Muscle layer of duodenum (tissue), 2 donors: ENCODE measurements at regions not wholly inside any gene's neighbourhood (a gene's known extent, or its start where the extent isn't known, plus 50 kb on each side); places are given as distances from the start of the nearest gene placed in this dataset.

Experiments
- H3K27ac ChIP-seq: one replicate; pipeline ENCODE4 v1.7.0; 2013; ENCODE audit warnings: mild to moderate bottlenecking, low read length
- H3K27me3 ChIP-seq: one replicate; pipeline ENCODE4 v1.7.0; 2013; ENCODE audit warnings: low read depth, mild to moderate bottlenecking, control low read depth, low read length
- H3K36me3 ChIP-seq, 2 donors: one replicate each; pipeline ENCODE4 v1.7.0; 2013; ENCODE audit warnings: low read length in 2 of 2, control low read depth in 1 of 2, mild to moderate bottlenecking in 1 of 2; ENCODE audit not compliant: insufficient read depth in 2 of 2, control insufficient read depth in 1 of 2
- H3K4me1 ChIP-seq, 2 donors: one replicate each; pipeline ENCODE4 v1.7.0; 2013; ENCODE audit warnings: low read length in 2 of 2, mild to moderate bottlenecking in 2 of 2, control low read depth in 1 of 2, moderate library complexity in 1 of 2; ENCODE audit not compliant: insufficient read depth in 2 of 2, control insufficient read depth in 1 of 2
- H3K4me3 ChIP-seq, 2 donors: one replicate each; pipeline ENCODE4 v1.7.0; 2013; ENCODE audit warnings: low read length in 2 of 2, low read depth in 1 of 2, mild to moderate bottlenecking in 1 of 2
- H3K9me3 ChIP-seq, 2 donors: one replicate each; pipeline ENCODE4 v1.7.0; 2013; ENCODE audit warnings: low read length in 2 of 2, control low read depth in 1 of 2, mild to moderate bottlenecking in 1 of 2; ENCODE audit not compliant: control insufficient read depth in 1 of 2
- donor health status: healthy.

DNA sequence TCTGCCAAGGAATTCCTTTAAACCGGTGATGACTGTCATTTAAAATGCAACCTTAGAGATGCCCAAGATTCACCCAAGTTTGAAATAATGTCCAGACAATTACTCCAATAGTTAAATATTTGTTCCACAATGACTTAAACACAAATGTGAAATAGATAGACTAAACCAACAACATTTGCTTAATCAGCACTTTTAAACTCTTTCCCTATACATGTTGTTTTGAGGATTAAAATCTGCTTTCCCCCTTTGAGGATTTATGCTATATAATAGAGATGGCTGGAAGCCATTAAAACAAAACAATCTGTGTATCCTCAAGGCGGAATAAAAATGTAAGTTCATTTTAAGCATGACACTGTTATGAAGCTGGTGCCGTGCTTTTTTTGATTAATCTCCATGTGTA is 297.8 kb upstream of the RSPO3 start:
- no peak overlapping the region for H3K27ac ChIP-seq
- H3K36me3 ChIP-seq: no peaks in the 10 kb centered on the region
- no peak overlapping the region for H3K4me3 ChIP-seq
- no peaks in the 10 kb centered on the region for H3K4me1 ChIP-seq
- H3K27me3 ChIP-seq: no peaks in the 10 kb centered on the region
- H3K9me3 ChIP-seq: no peaks in the 10 kb centered on the region

GRCh38 chr6:126821706-126822105 is 296.8 kb upstream of the RSPO3 start:
- no peak overlapping the region for H3K27ac ChIP-seq
- no peak overlapping the region for H3K4me3 ChIP-seq

GRCh38 chr6:126824226-126824625 is 294.2 kb upstream of the RSPO3 start:
- H3K36me3 ChIP-seq: no peaks in the 10 kb centered on the region
- H3K4me1 ChIP-seq: no peaks in the 10 kb centered on the region
- no peak overlapping the region for H3K4me3 ChIP-seq
- H3K9me3 ChIP-seq: no peaks in the 10 kb centered on the region
- no peaks in the 10 kb centered on the region for H3K27me3 ChIP-seq
- no peak overlapping the region for H3K27ac ChIP-seq

More at GRCh38 chr6:126821706-126822105, 296.8 kb upstream of the RSPO3 start:
- Histone ChIP-seq H3K4me1 (no peaks in the 10 kb centered on the region), H3K36me3 (no peaks in the 10 kb centered on the region), H3K27me3 (no peaks in the 10 kb centered on the region), H3K9me3 (no peaks in the 10 kb centered on the region)

- Histone ChIP-seq H3K9me3 (no peaks in the 10 kb centered on the region), H3K27ac (no peak overlapping the region), H3K27me3 (no peaks in the 10 kb centered on the region), H3K36me3 (no peaks in the 10 kb centered on the region), H3K4me3 (no peak overlapping the region), H3K4me1 (no peaks in the 10 kb centered on the region)
Observed at GRCh38 chr6:126824815-126825214, 293.7 kb upstream of the RSPO3 start.

DNA sequence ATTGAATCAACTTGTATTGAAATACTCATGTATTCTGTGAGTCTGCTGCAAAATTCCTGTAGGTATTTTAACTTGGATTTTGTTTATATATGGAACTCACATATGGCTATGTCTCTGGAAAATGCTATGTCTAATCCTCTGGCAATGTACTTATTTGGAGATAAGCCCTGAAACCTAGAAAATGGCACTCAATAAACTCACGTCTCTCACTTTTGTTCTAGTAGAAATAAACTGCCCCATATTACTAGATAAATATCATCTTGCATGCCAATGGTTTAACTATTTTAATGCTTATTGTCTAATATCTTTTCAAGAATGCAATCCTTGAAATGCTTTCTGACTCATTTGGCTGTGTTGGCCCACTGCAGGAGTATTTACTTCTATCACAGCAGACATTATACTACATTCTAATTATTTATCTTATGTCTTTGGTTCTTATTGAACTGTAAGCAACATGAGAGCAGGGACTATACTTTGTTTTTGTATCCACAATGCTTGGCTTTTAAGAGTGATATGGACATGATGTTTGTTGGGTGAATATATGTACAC is 292.2 kb upstream of the RSPO3 start:
- H3K4me1 ChIP-seq: no peaks in the 10 kb centered on the region
- H3K4me3 ChIP-seq: no peak overlapping the region
- no peaks in the 10 kb centered on the region for H3K27me3 ChIP-seq
- no peak overlapping the region for H3K27ac ChIP-seq
- H3K36me3 ChIP-seq: no peaks in the 10 kb centered on the region
- no peaks in the 10 kb centered on the region for H3K9me3 ChIP-seq

DNA sequence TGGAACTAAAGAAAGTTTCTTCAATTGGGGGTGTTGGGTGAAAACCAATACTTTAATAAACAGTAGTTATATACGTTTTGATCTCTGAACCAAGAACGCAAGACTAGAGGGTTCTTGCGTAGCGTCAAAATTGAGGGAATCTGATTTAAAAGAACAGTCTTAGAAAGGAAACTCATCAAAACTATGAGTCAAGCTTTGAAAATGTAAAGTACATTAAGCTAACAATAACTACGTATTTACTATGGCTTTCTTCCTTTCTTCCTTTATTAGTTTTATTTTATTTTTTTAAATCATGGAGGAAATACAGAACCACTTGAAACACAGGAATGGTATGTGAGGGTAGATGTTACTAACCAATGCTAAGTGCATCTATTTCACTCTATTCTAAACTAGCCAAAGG is 287.0 kb upstream of the RSPO3 start:
- Histone ChIP-seq H3K4me3 (no peak overlapping the region), H3K9me3 (no peaks in the 10 kb centered on the region)

DNA sequence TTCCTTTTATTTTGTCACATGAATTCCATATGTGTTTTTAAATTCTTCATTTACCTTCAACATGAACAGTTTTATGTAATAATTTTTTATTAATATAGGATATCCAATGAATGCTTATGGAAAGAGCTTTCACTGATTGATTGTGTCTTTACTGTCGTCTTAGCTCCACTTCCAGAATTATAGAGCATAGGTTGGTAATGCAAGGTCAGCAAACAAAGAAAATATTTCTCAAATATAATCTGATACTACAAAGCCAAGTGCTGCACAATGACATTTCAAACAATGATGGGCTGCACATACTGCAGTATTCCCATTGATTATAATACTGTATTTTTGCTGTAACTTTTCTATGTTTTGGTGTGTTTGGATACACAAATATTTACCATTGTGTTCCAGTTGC is 275.7 kb upstream of the RSPO3 start:
- H3K27ac ChIP-seq: no peak overlapping the region

More for the DNA sequence above, 287.0 kb upstream of the RSPO3 start:
- no peaks in the 10 kb centered on the region for H3K36me3 ChIP-seq
- no peaks in the 10 kb centered on the region for H3K27me3 ChIP-seq
- no peaks in the 10 kb centered on the region for H3K4me1 ChIP-seq
- H3K27ac ChIP-seq: no peak overlapping the region

DNA sequence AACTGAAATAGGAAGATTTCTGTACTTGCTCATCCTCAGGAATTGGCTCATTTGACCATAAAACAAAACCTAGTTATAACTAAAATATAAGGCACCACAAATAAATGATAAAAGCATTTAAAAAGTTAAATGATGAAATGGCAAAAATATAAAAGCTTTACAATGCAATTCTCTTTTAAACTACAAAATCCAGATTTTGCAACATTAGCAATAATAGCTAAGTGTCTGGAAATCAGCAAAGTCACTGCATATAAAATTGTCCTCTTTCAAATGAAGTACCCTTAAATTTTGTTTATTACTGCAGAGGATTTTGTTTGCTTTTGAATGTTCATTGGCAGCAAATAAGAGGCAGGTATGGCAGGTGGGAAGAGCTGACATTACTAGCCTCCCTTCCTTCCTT is 270.4 kb upstream of the RSPO3 start:
- no peaks in the 10 kb centered on the region for H3K4me1 ChIP-seq
- no peak overlapping the region for H3K4me3 ChIP-seq
- no peaks in the 10 kb centered on the region for H3K9me3 ChIP-seq
- H3K27me3 ChIP-seq: no peaks in the 10 kb centered on the region
- H3K27ac ChIP-seq: no peak overlapping the region
- no peaks in the 10 kb centered on the region for H3K36me3 ChIP-seq

More for the DNA sequence above, 275.7 kb upstream of the RSPO3 start:
- H3K4me1 ChIP-seq: no peaks in the 10 kb centered on the region
- no peaks in the 10 kb centered on the region for H3K9me3 ChIP-seq
- H3K27me3 ChIP-seq: no peaks in the 10 kb centered on the region
- no peaks in the 10 kb centered on the region for H3K36me3 ChIP-seq
- no peak overlapping the region for H3K4me3 ChIP-seq

- H3K9me3 ChIP-seq: peaks cover 0 to 2% of the 10 kb centered on the region in 2 donors
- H3K4me3 ChIP-seq: no peak overlapping the region
- H3K36me3 ChIP-seq: no peaks in the 10 kb centered on the region
- H3K4me1 ChIP-seq: no peaks in the 10 kb centered on the region
- no peak overlapping the region for H3K27ac ChIP-seq
- H3K27me3 ChIP-seq: no peaks in the 10 kb centered on the region
Observed at GRCh38 chr6:126867641-126868040, 250.8 kb upstream of the RSPO3 start.

- no peak overlapping the region for H3K27ac ChIP-seq
- no peak overlapping the region for H3K4me3 ChIP-seq
- no peaks in the 10 kb centered on the region for H3K36me3 ChIP-seq
- H3K9me3 ChIP-seq: no peaks in the 10 kb centered on the region
- H3K27me3 ChIP-seq: no peaks in the 10 kb centered on the region
- H3K4me1 ChIP-seq: no peaks in the 10 kb centered on the region
Observed at GRCh38 chr6:126873351-126873750, 245.1 kb upstream of the RSPO3 start.

DNA sequence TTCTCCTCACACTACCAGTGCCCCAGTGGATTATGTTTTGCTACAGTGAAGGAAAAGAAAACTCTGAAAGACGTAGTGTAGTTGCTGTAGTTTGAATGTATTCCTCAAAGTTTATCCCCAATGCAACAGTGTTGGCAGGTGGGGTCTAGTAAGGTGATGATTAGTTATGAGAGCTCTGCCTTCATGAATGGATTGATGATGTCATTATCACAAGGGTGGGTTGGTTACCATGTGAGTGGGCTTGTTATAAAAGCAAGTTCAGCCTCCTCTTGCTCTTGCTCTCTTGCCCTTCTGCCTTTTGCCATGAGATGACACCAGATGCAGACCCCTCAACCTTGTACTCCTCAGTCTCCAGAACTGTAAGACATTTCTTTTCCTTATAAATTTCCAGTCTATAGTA is 244.7 kb upstream of the RSPO3 start:
- H3K4me3 ChIP-seq: no peak overlapping the region
- H3K4me1 ChIP-seq: no peaks in the 10 kb centered on the region
- H3K27ac ChIP-seq: no peak overlapping the region
- no peaks in the 10 kb centered on the region for H3K9me3 ChIP-seq
- H3K27me3 ChIP-seq: no peaks in the 10 kb centered on the region
- H3K36me3 ChIP-seq: no peaks in the 10 kb centered on the region

DNA sequence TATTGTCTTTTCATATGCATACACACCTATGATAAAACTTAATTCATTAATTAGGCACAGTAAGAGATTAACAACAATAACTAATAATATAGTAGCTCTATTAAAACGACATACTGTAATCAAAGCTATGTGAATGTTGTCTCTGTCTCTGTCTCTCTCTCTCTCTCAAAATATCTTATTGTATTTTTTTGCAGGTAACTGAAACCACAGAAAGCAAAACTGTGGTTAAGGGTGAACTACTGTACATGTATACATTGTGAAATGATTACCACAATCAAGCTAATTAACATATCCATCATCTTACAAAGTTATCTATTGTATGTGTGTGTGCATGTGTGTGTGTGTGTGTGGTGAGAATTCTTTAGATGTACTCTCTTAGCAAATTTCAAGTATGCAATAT is 242.0 kb upstream of the RSPO3 start:
- Histone ChIP-seq H3K4me3 (no peak overlapping the region), H3K9me3 (no peaks in the 10 kb centered on the region), H3K27ac (no peak overlapping the region)

More for the DNA sequence above, 242.0 kb upstream of the RSPO3 start:
- Histone ChIP-seq H3K36me3 (no peaks in the 10 kb centered on the region), H3K27me3 (no peaks in the 10 kb centered on the region), H3K4me1 (no peaks in the 10 kb centered on the region)
